ENCODE measurements at regions not wholly inside any gene's neighbourhood (a gene's known extent, or its start where the extent isn't known, plus 50 kb on each side); places are given as distances from the start of the nearest gene placed in this dataset.

GRCh38 chr1:5651964-5652821 lies 340.0 kb downstream of the NPHP4 start:
- DNase-seq: no peak

GRCh38 chr1:5651473-5651872 lies 340.8 kb downstream of the NPHP4 start:
- no peak for DNase-seq

- DNase-seq: no peak
Observed at GRCh38 chr1:5651027-5651410, 341.2 kb downstream of the NPHP4 start.

GRCh38 chr1:5650283-5651026 lies 341.8 kb downstream of the NPHP4 start:
- DNase-seq: no peak

GRCh38 chr1:5649795-5650194 lies 342.4 kb downstream of the NPHP4 start:
- DNase-seq: no peak

GRCh38 chr1:5649166-5649551 lies 343.1 kb downstream of the NPHP4 start:
- no peak for DNase-seq

- no peak for DNase-seq
Observed at GRCh38 chr1:5648410-5649165, 343.6 kb downstream of the NPHP4 start.

- no peak for DNase-seq
Observed at GRCh38 chr1:5647234-5647633, 345.0 kb downstream of the NPHP4 start.

- no peak for DNase-seq
Observed at GRCh38 chr1:5646486-5647149, 345.6 kb downstream of the NPHP4 start.

- no peak for DNase-seq
Observed at GRCh38 chr1:5645929-5646328, 346.3 kb downstream of the NPHP4 start.

- DNase-seq: no peak
Observed at GRCh38 chr1:5645135-5645399, 347.2 kb downstream of the NPHP4 start.

GRCh38 chr1:5644281-5645134 lies 347.7 kb downstream of the NPHP4 start:
- DNase-seq: no peak

GRCh38 chr1:5643360-5644107 lies 348.7 kb downstream of the NPHP4 start:
- DNase-seq: no peak

GRCh38 chr1:5640845-5641244 lies 351.4 kb downstream of the NPHP4 start:
- no peak for DNase-seq

- no peak for DNase-seq
Observed at GRCh38 chr1:5639106-5639722, 353.0 kb downstream of the NPHP4 start.

- DNase-seq: no peak
Observed at GRCh38 chr1:5638582-5638981, 353.6 kb downstream of the NPHP4 start.

GRCh38 chr1:5637171-5637570 lies 355.1 kb downstream of the NPHP4 start:
- DNase-seq: no peak

- no peak for DNase-seq
Observed at GRCh38 chr1:5634893-5635292, 357.3 kb downstream of the NPHP4 start.

GRCh38 chr1:5632814-5633213 lies 359.4 kb downstream of the NPHP4 start:
- DNase-seq: no peak

GRCh38 chr1:5632224-5632623 lies 360.0 kb downstream of the NPHP4 start:
- no peak for DNase-seq

GRCh38 chr1:5628416-5628815 lies 363.8 kb downstream of the NPHP4 start:
- DNase-seq: no peak

All from right hindlimb (tissue), 1 donor.